ENCODE measurements at regions not wholly inside any gene's neighbourhood (a gene's known extent, or its start where the extent isn't known, plus 50 kb on each side); places are given as distances from the start of the nearest gene placed in this dataset.
"Not testable (repeated sequence)": the region's sequence is repeated elsewhere in the genome, so short reads cannot be mapped to it uniquely, and the experiment has no call there.

GRCh38 chr2:75292826-75293225 lies 93.5 kb upstream of the TACR1 start:
- Mint-ChIP-seq H3K27me3 (peaks cover 9% of the 10 kb centered on the region), H3K9me3 (peaks cover 1% of the 10 kb centered on the region), H3K4me3 (no peak overlapping the region), H3K36me3 (ENCODE audit: low read depth) (peaks cover 6% of the 10 kb centered on the region), H3K4me1 (ENCODE audit: low read depth) (no peaks in the 10 kb centered on the region), H3K27ac (no peak overlapping the region)
- H3K27me3 ChIP-seq (ENCODE audit: control insufficient read depth in 1 of 2, insufficient read depth in 2 of 2, low read length in 2 of 2), result no peaks in the 10 kb centered on the region
- no peaks in the 10 kb centered on the region for H3K9me3 ChIP-seq (ENCODE audit: control insufficient read depth in 1 of 2, insufficient read depth in 1 of 2, low read length in 2 of 2)
- no peaks in the 10 kb centered on the region for H3K4me1 ChIP-seq (ENCODE audit: insufficient read depth, low read length)
- ATAC-seq (ENCODE audit: poor library complexity), result no peak
- intact Hi-C loops (cut with DNase I, micrococcal nuclease), result no loop called here
- no peak overlapping the region for H3K4me3 ChIP-seq (ENCODE audit: low read length)
- H3K27ac ChIP-seq (ENCODE audit: low read depth in 1 of 2, low read length in 2 of 2), result no peak overlapping the region
- no peak for TF ChIP-seq CTCF (IDR thresholded peaks at IDR 0.05)
- ChIA-PET POLR2A (no interaction called here), CTCF (no interaction called here)
- DNase-seq, result no peak
- no peaks in the 10 kb centered on the region for H3K36me3 ChIP-seq (ENCODE audit: insufficient read depth, low read length)

- Mint-ChIP-seq H3K4me3 (no peak overlapping the region), H3K36me3 (ENCODE audit: low read depth) (peaks cover 6% of the 10 kb centered on the region), H3K27me3 (peaks cover 15% of the 10 kb centered on the region), H3K4me1 (ENCODE audit: low read depth) (no peaks in the 10 kb centered on the region), H3K27ac (no peak overlapping the region), H3K9me3 (peaks cover 1% of the 10 kb centered on the region)
- H3K4me1 ChIP-seq (ENCODE audit: insufficient read depth, low read length), result no peaks in the 10 kb centered on the region
- CTCF ChIA-PET, result no interaction called here
- POLR2A ChIA-PET, result no interaction called here
- H3K9me3 ChIP-seq (ENCODE audit: control insufficient read depth in 1 of 2, insufficient read depth in 1 of 2, low read length in 2 of 2), result no peaks in the 10 kb centered on the region
- no peak for DNase-seq
- intact Hi-C loops (cut with DNase I, micrococcal nuclease), result no loop called here
- no peak for TF ChIP-seq CTCF (IDR thresholded peaks at IDR 0.05)
- H3K36me3 ChIP-seq (ENCODE audit: insufficient read depth, low read length), result no peaks in the 10 kb centered on the region
- no peak overlapping the region for H3K4me3 ChIP-seq (ENCODE audit: low read length)
- peaks cover 0 to 4% of the 10 kb centered on the region in 2 experiments for H3K27me3 ChIP-seq (ENCODE audit: control insufficient read depth in 1 of 2, insufficient read depth in 2 of 2, low read length in 2 of 2)
- ATAC-seq (ENCODE audit: poor library complexity), result no peak
- H3K27ac ChIP-seq (ENCODE audit: low read depth in 1 of 2, low read length in 2 of 2), result no peak overlapping the region
These were observed 91.4 kb upstream of the TACR1 start for GRCh38 chr2:75290600-75291150.

DNA sequence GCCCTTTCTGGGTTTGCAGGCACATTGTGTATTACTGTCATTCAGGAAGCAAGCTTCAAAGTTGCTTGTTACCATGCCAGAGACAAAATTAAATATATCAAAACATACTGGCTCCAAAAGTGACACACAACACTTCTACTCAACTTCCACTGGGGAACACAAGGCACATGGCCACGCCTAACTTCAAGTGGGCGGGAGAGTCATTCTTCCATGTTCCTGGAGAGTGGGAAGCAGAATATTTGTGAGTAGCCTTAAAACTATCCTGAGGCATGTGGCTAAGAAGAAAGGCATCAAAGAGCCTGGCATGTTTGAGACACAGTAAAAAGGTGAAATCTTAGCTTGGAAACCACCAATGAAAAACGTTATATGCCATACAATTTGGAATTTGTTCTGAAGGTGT lies 90.5 kb upstream of the TACR1 start:
- H3K36me3 Mint-ChIP-seq (ENCODE audit: low read depth), result peaks cover 6% of the 10 kb centered on the region
- ATAC-seq (ENCODE audit: poor library complexity) (no peak), DNase-seq (no peak)
- no peaks in the 10 kb centered on the region for H3K9me3 ChIP-seq (ENCODE audit: control insufficient read depth in 1 of 2, insufficient read depth in 1 of 2, low read length in 2 of 2)
- H3K4me1 ChIP-seq (ENCODE audit: insufficient read depth, low read length), result no peaks in the 10 kb centered on the region
- H3K4me1 Mint-ChIP-seq (ENCODE audit: low read depth), result no peaks in the 10 kb centered on the region
- no peaks in the 10 kb centered on the region for H3K36me3 ChIP-seq (ENCODE audit: insufficient read depth, low read length)
- H3K9me3 Mint-ChIP-seq, result peaks cover 1% of the 10 kb centered on the region
- peaks cover 15% of the 10 kb centered on the region for H3K27me3 Mint-ChIP-seq
- CTCF ChIA-PET, result no interaction called here
- H3K27me3 ChIP-seq (ENCODE audit: control insufficient read depth in 1 of 2, insufficient read depth in 2 of 2, low read length in 2 of 2), result peaks cover 0 to 4% of the 10 kb centered on the region in 2 experiments
- no peak overlapping the region for H3K4me3 ChIP-seq (ENCODE audit: low read length)
- intact Hi-C loops (cut with DNase I, micrococcal nuclease), result no loop called here
- no peak overlapping the region for H3K27ac ChIP-seq (ENCODE audit: low read depth in 1 of 2, low read length in 2 of 2)
- H3K4me3 Mint-ChIP-seq, result no peak overlapping the region
- no peak overlapping the region for H3K27ac Mint-ChIP-seq
- POLR2A ChIA-PET, result no interaction called here
- TF ChIP-seq CTCF (IDR thresholded peaks at IDR 0.05), result no peak

GRCh38 chr2:75289178-75289577 lies 89.9 kb upstream of the TACR1 start:
- H3K9me3 Mint-ChIP-seq; H3K36me3 Mint-ChIP-seq (ENCODE audit: low read depth); CTCF ChIA-PET; H3K9me3 ChIP-seq (ENCODE audit: control insufficient read depth in 1 of 2, insufficient read depth in 1 of 2, low read length in 2 of 2); H3K36me3 ChIP-seq (ENCODE audit: insufficient read depth, low read length); H3K27ac Mint-ChIP-seq; H3K4me1 ChIP-seq (ENCODE audit: insufficient read depth, low read length); H3K4me3 Mint-ChIP-seq; H3K27me3 ChIP-seq (ENCODE audit: control insufficient read depth in 1 of 2, insufficient read depth in 2 of 2, low read length in 2 of 2); H3K4me3 ChIP-seq (ENCODE audit: low read length); DNase-seq; intact Hi-C loops (cut with DNase I, micrococcal nuclease); POLR2A ChIA-PET; H3K27ac ChIP-seq (ENCODE audit: low read depth in 1 of 2, low read length in 2 of 2); ATAC-seq (ENCODE audit: poor library complexity); H3K4me1 Mint-ChIP-seq (ENCODE audit: low read depth): not testable (repeated sequence)
- H3K27me3 Mint-ChIP-seq, result peaks cover 20% of the 10 kb centered on the region

All from CD4-positive, alpha-beta T cell (primary cell).